ENCODE measurements at regions not wholly inside any gene's neighbourhood (a gene's known extent, or its start where the extent isn't known, plus 50 kb on each side); places are given as distances from the start of the nearest gene placed in this dataset.
"Not testable (repeated sequence)": the region's sequence is repeated elsewhere in the genome, so short reads cannot be mapped to it uniquely, and the experiment has no call there.

DNA sequence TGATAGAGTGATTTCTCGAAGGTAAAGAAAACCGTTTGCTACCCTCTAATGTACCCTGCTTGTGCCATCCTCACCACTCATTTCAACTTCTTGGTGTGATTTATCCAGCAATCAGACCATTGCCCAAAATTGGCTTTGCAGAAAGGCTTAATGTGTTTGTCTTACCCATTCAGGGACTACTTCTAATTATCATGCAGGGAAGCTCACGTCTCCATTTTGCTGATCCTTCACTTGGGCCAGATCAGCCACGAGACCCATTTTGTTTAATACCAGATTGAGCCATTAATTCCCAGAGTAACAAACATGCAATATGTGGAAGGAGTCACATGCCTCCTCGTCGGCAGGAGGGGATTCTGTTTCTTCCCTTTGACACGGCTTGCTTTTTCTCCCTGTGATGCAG is 51.1 kb upstream of the CRY1 start:
- DNase-seq (ENCODE audit: low spot score), result no peak

DNA sequence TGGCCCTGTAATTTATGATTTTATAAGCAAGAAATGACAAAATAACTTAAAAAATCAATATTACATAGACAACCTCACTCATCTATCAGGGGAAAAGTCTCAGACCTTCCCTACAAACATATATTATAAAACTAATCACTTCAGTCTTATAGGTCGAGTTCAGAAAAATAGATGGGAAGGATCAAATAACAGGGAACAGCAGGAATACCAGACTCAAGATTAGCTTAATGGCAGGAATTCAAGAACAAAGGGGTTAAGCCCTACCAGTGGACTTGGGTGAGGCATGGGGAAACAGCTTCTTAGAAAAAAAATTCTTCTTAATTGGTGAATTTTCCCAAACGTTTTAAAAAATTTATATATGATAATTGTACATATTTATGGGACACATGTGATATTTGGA is 51.6 kb upstream of the CRY1 start:
- DNase-seq (ENCODE audit: low spot score), result no peak

DNA sequence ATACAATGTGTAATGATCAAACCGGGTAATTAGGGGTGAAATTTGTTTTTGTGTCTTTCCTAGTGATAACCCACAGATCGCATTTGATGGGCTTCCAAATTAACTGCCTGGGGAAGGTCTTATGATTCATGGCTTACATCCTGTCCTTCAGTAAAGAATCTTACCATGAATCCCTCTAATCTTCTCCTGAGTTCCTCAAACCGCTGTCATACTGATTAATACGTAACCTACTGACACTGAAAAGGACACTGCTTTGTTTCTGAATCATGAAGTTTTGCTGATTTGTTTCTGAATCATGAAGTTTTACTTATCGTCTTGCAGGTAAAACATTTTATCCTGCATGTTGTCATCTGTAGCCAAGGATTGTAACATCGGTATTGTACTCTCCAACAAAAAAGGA is 52.0 kb upstream of the CRY1 start:
- DNase-seq (ENCODE audit: low spot score), result no peak

DNA sequence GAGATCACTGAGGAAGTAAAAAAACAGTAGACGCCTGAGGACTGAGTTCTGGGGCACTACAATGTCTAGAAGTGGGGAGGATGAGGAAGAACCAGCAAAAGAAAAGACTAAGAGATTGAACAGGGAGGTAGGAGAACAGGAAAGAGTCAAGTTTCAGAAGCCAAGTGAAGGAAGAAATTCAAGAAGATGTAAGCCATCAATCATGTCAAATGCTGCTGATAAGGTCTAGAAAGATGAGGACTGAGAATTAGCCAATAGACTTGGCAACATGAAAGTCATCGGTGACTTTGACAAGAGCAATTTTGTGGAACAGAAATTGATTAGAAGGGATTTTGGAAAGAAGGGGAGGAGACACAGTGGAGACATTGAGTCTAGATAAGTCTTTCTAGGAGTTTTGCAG is 54.8 kb upstream of the CRY1 start:
- no peak for DNase-seq (ENCODE audit: low spot score)

DNA sequence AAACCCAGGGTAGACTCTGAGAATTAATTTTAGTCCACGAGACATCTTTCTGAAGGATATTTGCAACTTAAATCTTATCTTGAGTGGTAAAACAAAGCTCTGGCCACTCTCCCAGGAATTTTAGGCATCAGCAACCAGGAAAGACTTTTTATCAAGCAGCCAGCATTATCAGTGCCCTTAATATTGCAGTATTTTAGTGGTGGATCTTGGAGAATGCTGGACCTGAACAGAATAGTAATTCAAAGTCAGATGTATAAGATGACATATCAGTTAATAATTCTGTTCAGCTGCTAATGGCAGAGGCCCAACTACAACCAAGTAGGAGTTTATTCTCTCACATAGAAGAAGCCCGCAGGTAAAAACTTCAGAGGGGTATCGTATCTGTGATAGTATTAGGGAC is 59.0 kb upstream of the CRY1 start:
- DNase-seq (ENCODE audit: low spot score), result no peak

DNA sequence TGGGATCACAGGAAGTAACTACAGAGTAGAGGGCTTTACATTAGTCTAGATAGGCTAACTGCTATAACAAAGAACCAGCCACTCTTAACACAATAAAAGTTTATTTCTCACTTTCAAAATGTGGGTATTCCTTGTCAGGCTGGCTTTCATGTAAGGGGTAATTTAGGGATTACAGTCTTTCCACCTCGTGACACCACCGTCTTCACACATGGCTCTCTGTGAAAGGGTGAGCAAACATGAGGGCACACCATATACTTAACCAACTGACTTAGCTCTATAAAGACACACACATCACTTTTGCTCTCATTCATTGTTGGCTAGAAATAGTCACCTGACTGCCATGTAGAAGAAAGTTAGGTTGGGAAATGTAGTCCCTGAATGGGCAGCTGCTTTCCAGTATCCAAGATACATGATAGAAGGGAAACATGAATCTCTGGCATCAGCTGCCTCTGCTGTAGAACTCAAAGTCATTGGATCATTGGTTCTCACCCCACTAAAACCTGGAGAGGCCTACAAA is 66.1 kb upstream of the CRY1 start:
- DNase-seq (ENCODE audit: low spot score), result no peak

DNA sequence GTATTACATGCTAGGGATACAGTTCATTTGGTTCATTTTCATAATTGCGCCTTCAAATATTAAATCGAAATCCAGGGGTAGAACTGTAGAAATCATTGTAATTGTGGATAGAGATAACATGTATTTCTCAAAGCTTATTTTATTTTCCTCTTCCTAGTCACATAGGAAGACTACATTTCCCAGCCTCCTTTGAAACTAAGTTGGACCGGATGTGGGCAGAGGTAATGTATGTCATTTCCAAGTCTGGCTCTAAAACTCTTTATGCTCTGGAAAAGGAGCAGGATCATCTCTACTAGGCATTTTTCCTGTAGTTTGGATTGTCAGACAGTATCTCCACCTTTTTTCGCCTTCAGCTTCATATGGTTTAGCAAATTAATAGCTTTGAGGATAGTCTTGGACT is 70.1 kb upstream of the CRY1 start:
- DNase-seq (ENCODE audit: low spot score), result no peak

DNA sequence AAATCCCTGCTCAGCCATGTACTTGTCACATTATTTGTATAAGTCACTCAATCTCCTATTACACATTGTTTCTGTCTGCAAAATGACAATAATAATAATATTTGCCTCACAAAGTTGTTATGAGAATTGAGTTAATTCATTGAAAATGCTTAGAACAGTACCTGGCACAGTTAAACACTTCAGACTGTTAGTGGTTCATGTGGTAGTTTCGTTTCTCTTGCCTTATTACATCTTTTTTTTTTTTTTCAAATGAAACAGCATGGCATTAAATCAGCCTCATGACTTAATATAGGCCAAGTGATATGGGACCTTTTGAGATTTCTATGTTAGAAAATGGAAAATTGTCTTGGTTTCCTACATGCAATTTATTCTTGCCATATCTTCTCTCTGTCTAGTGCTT is 71.0 kb upstream of the CRY1 start:
- DNase-seq (ENCODE audit: low spot score), result no peak

DNA sequence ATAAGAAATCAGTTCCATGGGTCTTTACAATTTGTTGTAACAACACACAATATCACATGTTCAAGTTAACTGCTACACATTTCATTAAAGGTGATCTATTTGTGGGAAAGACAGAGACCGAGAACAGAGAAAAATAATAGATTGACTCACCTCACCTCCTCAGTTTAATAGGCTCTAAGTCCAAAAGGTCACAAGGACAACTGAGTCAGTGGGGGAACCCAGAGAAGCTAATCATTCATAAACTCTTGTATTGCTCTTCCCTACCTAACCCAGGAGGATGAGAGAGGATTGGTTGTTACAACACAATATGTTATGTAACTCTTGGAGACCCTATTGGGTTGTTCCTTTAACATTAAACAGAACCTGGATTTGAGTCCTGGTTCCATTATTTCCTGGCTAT is 72.2 kb upstream of the CRY1 start:
- no peak for DNase-seq (ENCODE audit: low spot score)

DNA sequence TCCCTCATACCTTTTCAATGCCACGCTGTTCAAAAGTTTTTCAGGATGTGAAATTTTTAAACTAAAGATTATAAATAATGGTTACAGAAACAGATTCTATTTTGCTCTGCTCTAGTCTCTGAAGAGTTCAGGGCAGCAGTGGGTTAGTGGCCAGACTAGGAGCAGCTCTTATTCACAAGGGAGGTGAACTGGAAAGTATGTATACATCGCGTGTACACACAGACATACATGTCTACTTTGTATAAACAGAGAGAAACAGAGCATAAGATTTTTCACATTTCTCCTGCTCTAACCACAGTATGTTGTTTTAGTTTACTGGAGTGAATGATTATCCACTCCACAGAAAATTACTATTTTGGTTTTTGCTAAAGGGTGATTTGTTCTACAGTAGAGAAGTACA is 74.4 kb upstream of the CRY1 start:
- DNase-seq (ENCODE audit: low spot score), result no peak

DNA sequence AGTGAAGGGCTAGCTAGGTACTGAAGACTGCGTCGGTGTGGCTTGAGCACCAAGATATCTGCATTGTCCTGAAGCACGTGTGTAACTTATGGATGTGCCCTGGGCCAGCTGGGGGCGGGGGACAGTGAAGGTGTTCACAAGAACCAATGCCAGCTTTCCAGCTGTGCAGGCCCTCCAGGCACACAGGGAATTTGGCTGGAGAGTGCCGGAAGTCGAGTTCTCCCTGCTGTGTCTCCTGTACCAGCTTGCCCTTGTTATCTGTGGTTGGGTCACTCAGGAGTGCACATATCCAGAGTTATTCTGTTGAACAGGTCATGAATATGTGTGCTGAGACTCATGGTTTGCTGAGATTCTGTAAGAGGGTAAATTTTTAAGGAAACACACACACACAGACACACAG is 75.9 kb upstream of the CRY1 start:
- no peak for DNase-seq (ENCODE audit: low spot score)

DNA sequence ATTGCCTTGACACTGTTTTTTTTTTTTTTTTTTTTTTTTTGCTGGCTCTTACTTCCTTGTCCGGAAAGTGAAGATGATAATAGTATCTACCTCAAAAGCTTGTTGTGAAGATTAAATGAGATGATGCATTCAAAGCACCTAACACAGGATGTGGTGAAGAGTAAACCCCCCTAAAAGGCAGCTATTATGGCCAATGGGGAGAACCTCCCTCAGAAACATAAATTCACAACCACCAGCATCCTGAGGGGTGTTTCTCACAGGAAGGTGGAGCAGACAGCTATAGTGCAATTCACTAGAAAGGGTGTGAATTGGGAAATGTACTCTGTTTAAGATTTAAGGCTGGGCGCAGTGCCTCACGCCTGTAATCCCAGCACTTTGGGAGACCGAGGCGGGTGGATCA is 85.4 kb upstream of the CRY1 start:
- DNase-seq (ENCODE audit: low spot score), result no peak

DNA sequence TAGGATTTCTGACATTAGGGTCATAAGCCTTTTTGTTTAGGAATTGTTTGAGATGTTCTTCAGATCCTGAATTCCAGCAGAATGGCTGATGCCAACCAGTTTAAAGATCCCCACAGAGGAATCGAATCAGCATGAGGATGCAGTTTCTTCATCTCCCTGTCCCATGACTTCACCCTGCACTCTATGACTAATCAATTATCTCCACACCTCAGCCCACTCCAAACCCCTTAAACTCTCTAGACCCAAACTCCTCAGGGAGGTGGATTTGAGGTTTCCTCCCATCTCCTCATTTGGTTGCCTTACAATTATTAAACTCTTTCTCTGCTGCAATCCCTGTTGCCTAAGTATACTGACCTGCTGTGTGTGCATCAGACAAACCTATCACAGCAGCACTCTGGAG is 86.5 kb upstream of the CRY1 start:
- DNase-seq (ENCODE audit: low spot score), result no peak

DNA sequence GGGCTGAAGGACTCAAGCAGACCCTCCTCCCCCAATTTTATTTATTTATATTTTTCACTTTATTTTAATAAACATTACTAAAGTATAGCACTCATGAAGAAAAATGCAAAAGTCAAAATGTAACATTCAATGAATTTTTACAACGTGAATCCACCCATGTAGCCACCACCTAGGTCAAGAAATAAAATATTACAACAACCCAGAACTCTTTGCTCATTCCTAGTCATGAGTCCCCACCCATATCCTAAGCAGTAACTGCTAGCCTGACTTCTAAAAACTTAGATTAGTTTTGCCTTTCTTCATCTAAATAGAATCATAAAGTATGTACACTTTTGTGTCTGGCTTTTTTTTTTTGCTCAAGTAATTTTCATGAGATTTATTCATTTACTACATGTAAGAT is 86.9 kb upstream of the CRY1 start:
- DNase-seq (ENCODE audit: low spot score), result no peak

DNA sequence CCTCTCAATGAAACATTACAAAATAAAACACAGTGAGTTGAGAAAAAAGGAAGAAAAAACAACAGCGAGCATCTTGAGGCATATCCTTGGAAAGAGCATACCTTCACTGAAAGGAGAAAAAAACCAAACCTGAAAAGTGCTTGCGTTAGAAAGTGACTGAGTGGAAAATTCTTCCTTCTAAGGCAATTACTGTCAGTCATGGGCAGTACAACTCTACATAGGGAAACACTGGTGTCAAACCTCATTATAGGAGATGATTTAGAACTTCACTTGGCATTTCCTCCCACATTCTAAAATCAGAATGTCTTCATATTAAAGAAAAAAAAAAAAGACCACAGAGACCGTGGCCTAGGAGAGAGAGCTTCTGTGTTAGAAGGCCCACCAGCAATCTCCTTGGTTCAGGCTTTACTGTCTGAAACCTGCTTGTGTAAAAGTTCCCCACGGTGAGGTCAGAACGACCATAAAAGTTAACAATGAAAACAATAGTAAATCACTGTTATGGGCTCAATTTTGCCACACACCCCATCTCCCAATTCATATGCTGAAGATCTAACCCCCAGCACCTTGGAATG is 91.1 kb upstream of the CRY1 start:
- DNase-seq (ENCODE audit: low spot score), result no peak

DNA sequence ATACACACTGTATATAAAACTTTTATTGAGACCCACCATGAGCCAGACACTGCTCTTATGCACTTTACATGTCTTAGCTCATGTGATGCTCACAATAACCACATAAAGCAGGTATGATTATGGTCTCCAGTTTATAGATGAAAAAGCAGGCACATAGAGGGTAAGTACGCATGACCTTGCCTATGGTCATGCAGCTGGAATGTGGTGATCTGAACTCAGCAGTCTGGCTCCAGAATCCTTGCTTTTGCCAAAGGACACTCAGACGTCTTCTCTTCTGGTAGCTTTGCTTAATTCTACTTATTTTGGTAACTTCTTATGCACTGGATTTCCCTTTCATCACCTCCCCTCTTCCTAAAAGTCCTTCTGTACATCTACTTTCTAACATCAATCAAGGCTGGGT is 103.3 kb upstream of the CRY1 start:
- no peak for DNase-seq (ENCODE audit: low spot score)

DNA sequence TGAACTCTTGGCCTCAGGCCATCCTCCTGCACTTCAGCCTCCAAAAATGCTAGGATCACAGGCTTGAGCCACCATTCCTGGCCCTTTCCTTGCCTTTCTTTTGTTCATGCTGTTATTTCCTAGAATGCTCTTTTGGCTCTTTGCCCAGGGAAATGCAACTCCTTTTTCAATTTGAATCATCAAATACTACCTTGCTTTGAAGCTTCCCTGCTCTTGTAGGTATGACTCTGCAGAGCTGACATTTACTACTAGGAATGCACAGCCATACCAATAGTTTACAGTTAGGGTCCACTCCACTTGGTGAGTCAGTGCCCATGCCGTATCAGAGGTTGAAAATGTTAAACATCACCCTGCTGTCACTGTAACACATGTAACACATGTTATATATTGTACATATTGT is 107.0 kb upstream of the CRY1 start:
- no peak for DNase-seq (ENCODE audit: low spot score)

DNA sequence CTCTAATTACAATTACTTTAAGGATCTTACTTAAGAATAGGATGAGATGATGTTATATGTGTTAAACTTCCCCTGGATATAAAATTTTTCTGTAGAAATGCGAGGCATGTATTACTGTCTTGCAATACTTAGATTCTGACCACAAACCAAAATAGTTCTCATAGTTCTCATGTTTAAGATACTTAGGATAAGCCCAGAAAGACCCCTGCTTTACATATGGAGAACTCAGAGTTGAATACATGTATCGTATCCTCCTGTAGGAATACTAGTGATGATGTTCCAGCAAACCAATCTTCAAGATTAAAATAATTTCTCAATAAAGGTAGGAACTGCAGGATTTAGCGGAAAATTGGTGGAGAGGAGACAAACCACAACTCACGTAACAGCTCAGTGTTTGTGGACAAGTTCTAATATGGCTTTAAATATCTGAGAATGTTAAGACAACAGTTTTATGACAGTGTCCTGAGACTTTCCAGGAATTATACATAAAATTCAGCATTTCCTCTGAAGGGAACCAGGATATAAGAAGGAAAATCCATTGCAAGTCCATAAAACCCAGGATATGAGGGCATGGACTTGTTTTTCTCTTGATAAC is 114.7 kb upstream of the CRY1 start:
- no peak for DNase-seq (ENCODE audit: low spot score)

DNA sequence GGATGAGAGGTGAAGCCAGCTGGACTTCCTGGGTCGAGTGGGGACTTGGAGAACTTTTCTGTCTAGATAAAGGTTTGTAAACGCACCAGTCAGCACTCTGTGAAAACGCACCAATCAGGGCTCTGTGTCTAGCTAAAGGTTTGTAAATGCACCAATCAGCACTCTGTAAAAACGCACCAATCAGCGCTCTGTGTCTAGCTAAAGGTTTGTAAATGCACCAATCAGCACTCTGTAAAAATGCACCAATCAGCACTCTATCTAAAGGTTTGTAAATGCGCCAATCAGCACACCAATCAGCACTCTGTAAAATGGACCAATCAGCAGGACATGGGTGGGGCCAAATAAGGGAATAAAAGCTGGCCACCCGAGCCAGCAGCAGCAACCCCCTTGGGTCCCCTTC is 116.4 kb upstream of the CRY1 start:
- DNase-seq (ENCODE audit: low spot score), result not testable (repeated sequence)

DNA sequence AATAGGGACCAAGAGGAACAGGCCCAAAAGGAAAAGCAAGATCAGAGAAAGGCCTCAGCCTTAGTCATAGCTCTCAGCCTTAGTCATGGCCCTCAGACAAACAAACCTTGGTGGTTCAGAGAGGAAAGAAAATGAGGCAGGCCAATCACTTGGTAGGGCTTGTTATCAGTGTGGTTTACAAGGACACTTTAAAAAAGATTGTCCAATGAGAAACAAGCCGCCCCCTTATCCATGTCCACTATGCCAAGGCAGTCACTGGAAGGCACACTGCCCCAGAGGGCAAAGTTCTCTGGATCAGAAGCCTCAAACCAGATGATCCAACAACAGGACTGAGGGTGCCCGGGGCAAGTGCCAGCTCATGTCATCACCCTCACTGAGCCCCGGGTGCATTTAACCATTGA is 121.0 kb upstream of the CRY1 start:
- DNase-seq (ENCODE audit: low spot score), result not testable (repeated sequence)

DNA sequence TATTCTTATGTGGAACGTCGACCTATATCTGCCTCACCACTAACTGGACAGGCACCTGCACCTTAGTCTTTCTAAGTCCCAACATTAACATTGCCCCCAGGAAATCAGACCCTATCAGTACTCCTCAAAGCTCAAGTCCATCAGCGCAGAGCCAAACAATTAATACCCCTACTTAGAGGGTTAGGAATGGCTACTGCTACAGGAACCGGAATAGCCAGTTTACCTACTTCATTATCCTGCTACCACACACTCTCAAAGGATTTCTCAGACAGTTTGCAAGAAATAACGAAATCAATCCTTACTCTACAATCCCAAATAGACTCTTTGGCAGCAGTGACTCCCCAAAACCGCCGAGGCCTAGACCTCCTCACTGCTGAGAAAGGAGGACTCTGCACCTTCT is 123.1 kb upstream of the CRY1 start:
- not testable (repeated sequence) for DNase-seq (ENCODE audit: low spot score)

DNA sequence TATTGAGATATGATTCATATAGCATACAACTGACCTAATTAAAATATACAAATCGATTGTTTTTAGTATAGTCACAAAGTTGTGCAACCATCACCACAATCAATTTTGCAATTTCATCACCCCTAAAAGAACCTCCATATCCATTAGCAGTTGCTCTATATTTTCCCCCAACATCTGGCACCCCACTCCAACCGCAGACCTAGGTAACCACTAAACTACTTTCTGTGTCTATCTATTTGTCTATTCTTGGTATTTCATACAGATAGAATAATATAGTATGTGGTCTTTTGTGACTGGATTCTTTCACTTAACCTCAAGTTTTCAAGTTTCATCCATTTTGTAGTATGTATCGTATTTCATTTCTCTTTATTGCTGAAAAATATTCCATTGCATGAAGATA is 126.0 kb upstream of the CRY1 start:
- DNase-seq (ENCODE audit: low spot score), result no peak

DNA sequence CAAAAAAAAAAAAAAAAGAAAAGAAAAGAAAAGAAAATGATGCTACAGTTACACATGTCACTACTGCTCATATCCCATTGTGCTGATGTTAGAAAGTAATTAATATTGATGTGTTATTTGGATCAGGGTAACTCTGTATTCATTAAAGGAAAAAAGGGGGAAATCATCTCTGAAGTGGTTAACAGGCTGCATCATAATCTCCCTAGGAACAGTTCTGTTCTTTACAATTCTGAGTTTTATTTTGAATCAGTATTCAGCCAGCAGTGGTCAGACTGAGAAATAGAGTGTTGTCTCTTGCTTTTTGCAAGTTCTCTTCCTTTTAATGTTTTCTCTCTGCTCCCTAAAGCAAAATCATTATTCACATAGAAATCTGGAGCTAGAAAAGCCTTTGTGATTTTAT is 128.6 kb upstream of the CRY1 start:
- no peak for DNase-seq (ENCODE audit: low spot score)

DNA sequence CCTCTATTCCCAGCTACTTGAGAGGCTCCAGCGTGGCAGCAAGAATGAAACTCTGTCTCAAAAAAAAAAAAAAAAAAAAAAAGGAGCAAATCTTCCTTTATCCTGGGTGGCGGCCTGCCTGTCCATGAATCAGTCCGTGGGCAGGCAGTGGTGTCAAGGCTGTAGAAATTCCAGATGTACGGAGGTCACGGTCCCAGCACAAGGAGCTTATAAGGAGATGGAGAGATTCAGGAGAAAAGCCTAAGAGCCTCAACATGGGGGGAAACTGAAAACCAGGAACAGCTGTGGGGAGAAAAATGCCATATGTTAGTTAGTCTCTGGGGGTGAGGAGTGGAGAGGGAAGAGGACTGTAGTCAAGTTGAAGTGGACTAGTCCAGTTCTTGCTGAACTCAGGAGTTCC is 130.5 kb upstream of the CRY1 start:
- no peak for DNase-seq (ENCODE audit: low spot score)

DNA sequence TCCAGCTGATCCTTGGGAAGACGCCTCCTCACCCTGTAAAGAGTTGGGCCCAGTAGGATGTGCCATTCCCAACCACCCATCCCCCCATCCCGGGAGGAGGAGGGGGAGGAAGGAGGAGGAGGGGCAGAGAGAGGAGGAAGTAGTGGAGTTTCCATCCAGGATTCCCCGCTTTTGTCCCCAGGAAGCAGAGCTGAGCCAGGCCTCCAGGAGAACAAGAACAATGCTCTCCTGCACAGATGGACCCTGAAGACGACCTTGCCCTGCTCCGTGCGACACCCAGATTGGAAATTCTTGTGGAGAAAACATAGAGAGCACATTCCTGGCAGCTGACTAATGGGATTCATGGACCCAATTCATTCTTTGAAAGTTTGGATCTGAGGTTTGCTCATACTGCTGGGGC is 132.3 kb upstream of the CRY1 start:
- no peak for DNase-seq (ENCODE audit: low spot score)
